ENCODE measurements at regions not wholly inside any gene's neighbourhood (a gene's known extent, or its start where the extent isn't known, plus 50 kb on each side); places are given as distances from the start of the nearest gene placed in this dataset.

DNA sequence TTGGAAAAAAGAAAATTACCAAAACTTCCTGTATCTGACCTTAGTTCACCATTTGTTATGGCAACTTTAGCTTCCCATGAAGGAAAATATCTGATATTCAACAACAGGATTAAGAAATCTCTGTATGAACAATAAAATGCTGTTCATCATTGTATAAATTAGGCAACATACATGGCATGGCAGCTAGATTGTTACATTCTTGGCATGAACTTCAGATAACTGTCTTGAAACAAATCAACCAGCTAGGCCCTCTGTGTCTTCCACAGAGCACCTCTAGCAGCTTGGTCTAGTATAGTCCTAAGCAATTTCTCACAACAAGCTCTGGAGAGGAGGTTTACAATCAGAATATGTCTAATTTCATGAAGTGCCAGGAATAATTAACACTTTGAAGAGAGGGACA is 105.4 kb upstream of the PCDH7 start:
- no peak for TF ChIP-seq CTCF (IDR thresholded peaks at IDR 0.05)
- TF ChIP-seq POLR2A (IDR thresholded peaks at IDR 0.05) = no peak

GRCh38 chr4:30616942-30617646 is 103.1 kb upstream of the PCDH7 start:
- Histone ChIP-seq H3K4me3 (no peak overlapping the region), H3K27me3 (no peaks in the 10 kb centered on the region), H3K36me3 (replicated peaks in 1 of 2) (no peaks in the 10 kb centered on the region), H3K9me3 (replicated peaks in 1 of 3) (no peaks in the 10 kb centered on the region), H3K27ac (no peak overlapping the region), H3K4me1 (replicated peaks in 1 of 2) (no peaks in the 10 kb centered on the region)
- 62 to 74% (median 69%) methylated on average over 2 of the region's 2 CpGs for WGBS, 4 donors
- intact Hi-C loops (cut with DNase I) = no loop called here
- no peak for DNase-seq
- TF ChIP-seq POLR2A (IDR thresholded peaks at IDR 0.05) (no peak), CTCF (IDR thresholded peaks at IDR 0.05) (no peak)

More for the DNA sequence above, 105.4 kb upstream of the PCDH7 start:
- Histone ChIP-seq H3K9me3 (replicated peaks in 1 of 3) (no peaks in the 10 kb centered on the region), H3K4me1 (replicated peaks in 1 of 2) (no peaks in the 10 kb centered on the region), H3K27me3 (no peaks in the 10 kb centered on the region), H3K27ac (no peak overlapping the region), H3K36me3 (replicated peaks in 1 of 2) (no peaks in the 10 kb centered on the region), H3K4me3 (no peak overlapping the region)
- intact Hi-C loops (cut with DNase I) = no loop called here
- no peak for DNase-seq

DNA sequence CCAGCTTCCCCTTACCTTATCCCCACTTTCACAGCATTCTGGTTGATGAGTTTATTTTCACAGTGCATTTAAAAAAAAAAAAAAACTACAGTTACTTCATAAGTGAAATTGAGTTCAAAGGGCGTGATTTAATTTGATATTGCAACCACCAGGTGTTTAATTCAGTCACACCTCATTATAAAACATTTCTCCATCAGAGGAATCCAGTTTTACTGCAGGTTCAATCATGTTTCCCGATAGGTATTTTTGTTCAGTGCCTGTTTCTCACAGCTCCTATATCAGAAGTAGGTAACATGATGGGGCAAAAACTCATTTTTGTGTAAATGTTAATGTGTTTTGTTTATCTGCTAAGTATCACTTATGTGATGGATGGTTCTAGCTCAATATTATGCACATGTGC is 102.3 kb upstream of the PCDH7 start:
- Histone ChIP-seq H3K4me3 (no peak overlapping the region), H3K36me3 (replicated peaks in 1 of 2) (no peaks in the 10 kb centered on the region), H3K4me1 (replicated peaks in 1 of 2) (no peaks in the 10 kb centered on the region), H3K27ac (no peak overlapping the region), H3K9me3 (replicated peaks in 1 of 3) (no peaks in the 10 kb centered on the region), H3K27me3 (no peaks in the 10 kb centered on the region)
- 80 to 94% (median 87%) methylated on average over 2 of the region's 2 CpGs for WGBS, 4 donors
- intact Hi-C loops (cut with DNase I) = no loop called here
- TF ChIP-seq POLR2A (IDR thresholded peaks at IDR 0.05) (no peak), CTCF (IDR thresholded peaks at IDR 0.05) (no peak)
- no peak for DNase-seq

- no peak for TF ChIP-seq CTCF (IDR thresholded peaks at IDR 0.05)
- TF ChIP-seq POLR2A (IDR thresholded peaks at IDR 0.05) = no peak
- no peaks in the 10 kb centered on the region for H3K27me3 ChIP-seq
- no peak for DNase-seq
- no peaks in the 10 kb centered on the region for H3K36me3 ChIP-seq (replicated peaks in 1 of 2)
- 0 to 50% (median 10%) methylated on average over 1 of the region's 1 CpG for WGBS, 4 donors
- H3K4me1 ChIP-seq (replicated peaks in 1 of 2) = no peaks in the 10 kb centered on the region
- no peaks in the 10 kb centered on the region for H3K9me3 ChIP-seq (replicated peaks in 1 of 3)
- no peak overlapping the region for H3K27ac ChIP-seq
- H3K4me3 ChIP-seq = no peak overlapping the region
- intact Hi-C loops (cut with DNase I) = no loop called here
Observed at GRCh38 chr4:30619679-30620078, 100.5 kb upstream of the PCDH7 start.

Measured in adrenal gland (tissue), 9 donors.